Right atrium auricular region (tissue), 2 donors: ENCODE measurements at regions not wholly inside any gene's neighbourhood (a gene's known extent, or its start where the extent isn't known, plus 50 kb on each side); places are given as distances from the start of the nearest gene placed in this dataset.
A peak's percentile ranks its signal among the peaks of the same experiment; 100 is the strongest.

Source experiments
- DNase-seq: peaks from one replicate; pipeline ENCODE4 v3.0.0-alpha.2; 2019; ENCODE audit warnings: low spot score
- H3K27ac ChIP-seq, 2 donors: fragments of 200-600 bp; sonication (generic); 1 replicate in 1 of 2; 2 replicates in 1 of 2; pipeline ENCODE4 v1.5.1; 2016 to 2019
- H3K27me3 ChIP-seq, 2 donors: fragments of 200-600 bp; sonication (generic); one replicate each; pipeline versions ENCODE4 v1.5.1 to v1.6.0; 2017 to 2019
- H3K36me3 ChIP-seq: fragments of 200-600 bp; sonication (generic); one replicate; pipeline ENCODE4 v1.5.1; 2016
- H3K4me1 ChIP-seq, 2 donors: fragments of 200-600 bp; sonication (generic); one replicate each; pipeline versions ENCODE4 v1.5.1 to v1.6.0; 2017 to 2019
- H3K4me3 ChIP-seq, 2 donors: fragments of 200-600 bp; sonication (generic); 1 replicate in 1 of 2; 2 replicates in 1 of 2; pipeline ENCODE4 v1.5.1; 2017 to 2019; ENCODE audit warnings: mild to moderate bottlenecking in 1 of 2, moderate library complexity in 1 of 2
- H3K9me3 ChIP-seq, 2 donors: fragments of 200-600 bp; sonication (generic); one replicate each; pipeline ENCODE4 v1.5.1; 2019
- CTCF ChIP-seq, 2 donors: fragments of 200-600 bp; sonication (generic); IDR thresholded peaks; one replicate each; pipeline ENCODE4 v1.5.1; 2019; ENCODE audit warnings: antibody characterized with exemption in 2 of 2

- Histone ChIP-seq H3K27me3 (no peaks in the 10 kb centered on the region), H3K36me3 (peaks cover 33% of the 10 kb centered on the region), H3K4me1 (no peaks in the 10 kb centered on the region), H3K9me3 (no peaks in the 10 kb centered on the region), H3K4me3 (no peak overlapping the region), H3K27ac (no peak overlapping the region)
- no peak for TF ChIP-seq CTCF (IDR thresholded peaks at IDR 0.05)
- DNase-seq, result peak; percentile 23
Measured at GRCh38 chr19:27777726-27778125, 1435.2 kb downstream of the UQCRFS1 start.

GRCh38 chr19:27777242-27777641 lies 1435.7 kb downstream of the UQCRFS1 start:
- Histone ChIP-seq H3K4me3 (no peak overlapping the region), H3K9me3 (no peaks in the 10 kb centered on the region), H3K4me1 (no peaks in the 10 kb centered on the region), H3K36me3 (peaks cover 34% of the 10 kb centered on the region), H3K27ac (no peak overlapping the region), H3K27me3 (no peaks in the 10 kb centered on the region)
- no peak for TF ChIP-seq CTCF (IDR thresholded peaks at IDR 0.05)
- no peak for DNase-seq

- no peaks in the 10 kb centered on the region for H3K27me3 ChIP-seq
- H3K36me3 ChIP-seq, result peaks cover 34% of the 10 kb centered on the region
- no peak overlapping the region for H3K27ac ChIP-seq
- no peaks in the 10 kb centered on the region for H3K4me1 ChIP-seq
- no peak overlapping the region for H3K4me3 ChIP-seq
- no peaks in the 10 kb centered on the region for H3K9me3 ChIP-seq
- no peak for DNase-seq
- TF ChIP-seq CTCF (IDR thresholded peaks at IDR 0.05), result no peak
Measured at GRCh38 chr19:27776524-27776923, 1436.4 kb downstream of the UQCRFS1 start.

GRCh38 chr19:27776020-27776419 lies 1436.9 kb downstream of the UQCRFS1 start:
- Histone ChIP-seq H3K27ac (no peak overlapping the region), H3K27me3 (no peaks in the 10 kb centered on the region), H3K9me3 (no peaks in the 10 kb centered on the region), H3K36me3 (peaks cover 34% of the 10 kb centered on the region), H3K4me3 (no peak overlapping the region), H3K4me1 (no peaks in the 10 kb centered on the region)
- peak; percentile 50 for DNase-seq
- peak in 1 of 2 donors; percentile 16 for TF ChIP-seq CTCF (IDR thresholded peaks at IDR 0.05)

- no peak for TF ChIP-seq CTCF (IDR thresholded peaks at IDR 0.05)
- Histone ChIP-seq H3K36me3 (peaks cover 34% of the 10 kb centered on the region), H3K27ac (no peak overlapping the region), H3K9me3 (no peaks in the 10 kb centered on the region), H3K4me1 (no peaks in the 10 kb centered on the region), H3K27me3 (no peaks in the 10 kb centered on the region), H3K4me3 (no peak overlapping the region)
- DNase-seq, result peak; percentile 9
Measured at GRCh38 chr19:27775395-27775794, 1437.6 kb downstream of the UQCRFS1 start.

GRCh38 chr19:27774827-27775226 lies 1438.1 kb downstream of the UQCRFS1 start:
- TF ChIP-seq CTCF (IDR thresholded peaks at IDR 0.05), result no peak
- Histone ChIP-seq H3K4me3 (no peak overlapping the region), H3K9me3 (no peaks in the 10 kb centered on the region), H3K27me3 (no peaks in the 10 kb centered on the region), H3K27ac (no peak overlapping the region), H3K4me1 (no peaks in the 10 kb centered on the region), H3K36me3 (peaks cover 34% of the 10 kb centered on the region)
- peak; percentile 40 for DNase-seq
